Activated CD4-positive, CD25-positive, alpha-beta regulatory T cell treated with anti-CD3 and anti-CD28 coated beads, Interleukin-2, amount 50 U/mL, for 72 hours (primary cell): ENCODE measurements at regions not wholly inside any gene's neighbourhood (a gene's known extent, or its start where the extent isn't known, plus 50 kb on each side); places are given as distances from the start of the nearest gene placed in this dataset.
"Not testable (repeated sequence)": the region's sequence is repeated elsewhere in the genome, so short reads cannot be mapped to it uniquely, and the experiment has no call there.

Experiments
- DNase-seq: peaks from one replicate; pipeline ENCODE4 v3.0.0; 2021

GRCh38 chrX:39244147-39244546 lies 442.9 kb downstream of the MID1IP1 start:
- DNase-seq: no peak

GRCh38 chrX:39245024-39245423 lies 443.8 kb downstream of the MID1IP1 start:
- DNase-seq: no peak

- DNase-seq: no peak
Observed at GRCh38 chrX:39247536-39247935, 446.3 kb downstream of the MID1IP1 start.

- DNase-seq: no peak
Observed at GRCh38 chrX:39248330-39248729, 447.1 kb downstream of the MID1IP1 start.

- no peak for DNase-seq
Observed at GRCh38 chrX:39249999-39250398, 448.7 kb downstream of the MID1IP1 start.

- no peak for DNase-seq
Observed at GRCh38 chrX:39251995-39252394, 450.7 kb downstream of the MID1IP1 start.

- DNase-seq: no peak
Observed at GRCh38 chrX:39253551-39253950, 452.3 kb downstream of the MID1IP1 start.

GRCh38 chrX:39258331-39258730 lies 457.1 kb downstream of the MID1IP1 start:
- no peak for DNase-seq

- DNase-seq: no peak
Observed at GRCh38 chrX:39260965-39261364, 459.7 kb downstream of the MID1IP1 start.

GRCh38 chrX:39261446-39262147 lies 460.3 kb downstream of the MID1IP1 start:
- DNase-seq: no peak

GRCh38 chrX:39262641-39263040 lies 461.4 kb downstream of the MID1IP1 start:
- DNase-seq: no peak

GRCh38 chrX:39264023-39264422 lies 462.8 kb downstream of the MID1IP1 start:
- DNase-seq: no peak

GRCh38 chrX:39267176-39267575 lies 465.9 kb downstream of the MID1IP1 start:
- DNase-seq: no peak

GRCh38 chrX:39268207-39268606 lies 466.9 kb downstream of the MID1IP1 start:
- no peak for DNase-seq

- DNase-seq: no peak
Observed at GRCh38 chrX:39275500-39276068, 474.3 kb downstream of the MID1IP1 start.

- not testable (repeated sequence) for DNase-seq
Observed at GRCh38 chrX:39277685-39278390, 476.6 kb downstream of the MID1IP1 start.

- DNase-seq: no peak
Observed at GRCh38 chrX:39283239-39283638, 482.0 kb downstream of the MID1IP1 start.

GRCh38 chrX:39288592-39288991 lies 487.3 kb downstream of the MID1IP1 start:
- DNase-seq: no peak

- DNase-seq: no peak
Observed at GRCh38 chrX:39289827-39290226, 488.6 kb downstream of the MID1IP1 start.

GRCh38 chrX:39293203-39293602 lies 491.9 kb downstream of the MID1IP1 start:
- DNase-seq: no peak

GRCh38 chrX:39296472-39296871 lies 495.2 kb downstream of the MID1IP1 start:
- DNase-seq: no peak

GRCh38 chrX:39298821-39299220 lies 497.6 kb downstream of the MID1IP1 start:
- DNase-seq: no peak

GRCh38 chrX:39299615-39300014 lies 498.4 kb downstream of the MID1IP1 start:
- DNase-seq: no peak

- no peak for DNase-seq
Observed at GRCh38 chrX:39301036-39301435, 499.8 kb downstream of the MID1IP1 start.
